ENCODE measurements at regions not wholly inside any gene's neighbourhood (a gene's known extent, or its start where the extent isn't known, plus 50 kb on each side); places are given as distances from the start of the nearest gene placed in this dataset.

DNA sequence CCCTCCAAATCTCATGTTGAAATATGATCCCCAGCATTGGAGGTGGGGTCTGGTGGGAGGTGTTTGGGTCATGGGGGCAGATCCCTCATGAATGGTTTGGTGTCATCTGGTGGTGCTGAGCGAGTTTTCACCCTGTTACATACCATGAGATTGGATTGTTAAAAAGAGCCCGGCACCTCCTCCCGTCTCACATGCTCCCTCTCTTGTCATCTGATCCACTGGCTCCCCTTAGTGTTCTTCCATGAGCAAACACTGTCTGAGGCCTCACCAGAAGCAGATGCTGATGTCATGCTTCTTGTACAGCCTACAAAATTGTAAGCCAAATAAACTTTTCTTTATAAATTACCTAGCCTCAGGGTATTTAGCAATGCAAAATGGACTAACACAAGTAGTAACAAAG, 405.0 kb upstream of the SLC39A10 start:
- Histone ChIP-seq H3K36me3 (ENCODE audit: control insufficient read depth in 2 of 2, insufficient read depth in 2 of 2, low read length in 1 of 2) (no peaks in the 10 kb centered on the region), H4K20me1 (ENCODE audit: control insufficient read depth, insufficient read depth) (no peaks in the 10 kb centered on the region), H3K9me3 (replicated peaks; ENCODE audit: control insufficient read depth, insufficient read depth, low read length) (no peaks in the 10 kb centered on the region), H3K4me1 (ENCODE audit: control insufficient read depth, insufficient read depth, low read length) (no peaks in the 10 kb centered on the region), H3K4me2 (ENCODE audit: control insufficient read depth, insufficient read depth) (no peak overlapping the region), H2AFZ (ENCODE audit: control insufficient read depth, low read depth, low read length) (no peak overlapping the region), H3K79me2 (ENCODE audit: control insufficient read depth, insufficient read depth, low read length) (no peaks in the 10 kb centered on the region), H3K4me3 (no peak overlapping the region), H3K27ac (ENCODE audit: control insufficient read depth, insufficient read depth) (no peak overlapping the region), H3K9ac (ENCODE audit: control insufficient read depth, insufficient read depth, low read length) (no peak overlapping the region), H3K27me3 (replicated peaks in 1 of 2; ENCODE audit: control insufficient read depth in 2 of 2, insufficient read depth in 2 of 2, low read length in 1 of 2) (no peaks in the 10 kb centered on the region)
- WGBS (ENCODE audit: insufficient coverage, insufficient replicate concordance, low lambda C conversion rate, missing lambda C conversion rate): 3% methylated on average over 3 of the region's 3 CpGs
- intact Hi-C loops (cut with micrococcal nuclease; ENCODE audit: unreplicated experiment): no loop called here
- no TSS peak for BruUV-seq (replicated peaks)
- DNase-seq (ENCODE audit: low read depth, low spot score) (no peak), FAIRE-seq (no peak), ATAC-seq (no peak)
- ChIA-PET POLR2A (no interaction called here), RAD21 (ENCODE audit: unreplicated experiment) (no interaction called here), CTCF (no interaction called here), SMC1A (ENCODE audit: uncharacterized antibody, unreplicated experiment) (no interaction called here)
- in situ Hi-C loops (cut with MboI): no loop called here
- peak in 1 of 2 experiments; percentile 23; a peak in 1 of 4 replicates for TF ChIP-seq BHLHE40 (IDR thresholded peaks at IDR 0.05; ENCODE audit: borderline replicate concordance in 1 of 2, low read depth in 2 of 2, low read length in 1 of 2)
- TF ChIP-seq POU2F2 (IDR thresholded peaks at IDR 0.05; ENCODE audit: borderline replicate concordance, low read depth, low read length): no peak
- no peak for TF ChIP-seq GABPA (IDR thresholded peaks at IDR 0.05; ENCODE audit: low read depth)
- no peak for TF ChIP-seq CHD4 (IDR thresholded peaks at IDR 0.05)
- TF ChIP-seq NFXL1 (IDR thresholded peaks at IDR 0.05; ENCODE audit: borderline replicate concordance): no peak

DNA sequence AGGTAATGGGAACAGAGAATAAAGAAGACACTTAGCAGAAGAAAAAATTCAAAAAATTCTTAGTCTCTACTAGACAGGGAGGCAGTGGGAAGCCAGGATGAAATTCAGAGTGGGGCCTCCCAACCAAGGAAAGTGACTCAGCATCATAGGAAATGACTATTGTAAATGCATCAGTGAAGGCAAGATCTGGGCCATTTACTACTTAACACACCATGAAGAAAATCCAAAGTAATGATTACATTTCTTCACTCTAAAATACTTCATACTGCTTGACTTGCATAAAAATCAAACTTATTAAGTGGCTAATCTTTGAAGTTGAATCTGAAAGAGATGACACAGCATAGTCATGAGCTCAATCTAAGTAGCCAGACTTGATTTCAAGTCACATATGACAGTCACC, 405.8 kb upstream of the SLC39A10 start:
- H3K9ac ChIP-seq (ENCODE audit: control insufficient read depth, insufficient read depth, low read length): no peak overlapping the region
- no peaks in the 10 kb centered on the region for H3K27me3 ChIP-seq (replicated peaks in 1 of 2; ENCODE audit: control insufficient read depth in 2 of 2, insufficient read depth in 2 of 2, low read length in 1 of 2)
- H4K20me1 ChIP-seq (ENCODE audit: control insufficient read depth, insufficient read depth): no peaks in the 10 kb centered on the region
- intact Hi-C loops (cut with micrococcal nuclease; ENCODE audit: unreplicated experiment) (no loop called here), in situ Hi-C loops (cut with MboI) (no loop called here)
- TF ChIP-seq MTA3 (IDR thresholded peaks at IDR 0.05; ENCODE audit: borderline replicate concordance, low read length): no peak
- TF ChIP-seq, protein P1, sequence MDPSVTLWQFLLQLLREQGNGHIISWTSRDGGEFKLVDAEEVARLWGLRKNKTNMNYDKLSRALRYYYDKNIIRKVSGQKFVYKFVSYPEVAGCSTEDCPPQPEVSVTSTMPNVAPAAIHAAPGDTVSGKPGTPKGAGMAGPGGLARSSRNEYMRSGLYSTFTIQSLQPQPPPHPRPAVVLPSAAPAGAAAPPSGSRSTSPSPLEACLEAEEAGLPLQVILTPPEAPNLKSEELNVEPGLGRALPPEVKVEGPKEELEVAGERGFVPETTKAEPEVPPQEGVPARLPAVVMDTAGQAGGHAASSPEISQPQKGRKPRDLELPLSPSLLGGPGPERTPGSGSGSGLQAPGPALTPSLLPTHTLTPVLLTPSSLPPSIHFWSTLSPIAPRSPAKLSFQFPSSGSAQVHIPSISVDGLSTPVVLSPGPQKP (IDR thresholded peaks at IDR 0.05; ENCODE audit: low read depth, low read length): no peak
- TF ChIP-seq KLF5 (IDR thresholded peaks at IDR 0.05; ENCODE audit: partially characterized antibody): no peak
- TF ChIP-seq BRCA1 (IDR thresholded peaks at IDR 0.05; ENCODE audit: low read depth, low read length): no peak
- H3K4me1 ChIP-seq (ENCODE audit: control insufficient read depth, insufficient read depth, low read length): no peaks in the 10 kb centered on the region
- no peaks in the 10 kb centered on the region for H3K79me2 ChIP-seq (ENCODE audit: control insufficient read depth, insufficient read depth, low read length)
- no peak for DNase-seq (ENCODE audit: low read depth, low spot score)
- BruUV-seq (replicated peaks): no TSS peak
- ChIA-PET SMC1A (ENCODE audit: uncharacterized antibody, unreplicated experiment) (no interaction called here), RAD21 (ENCODE audit: unreplicated experiment) (no interaction called here), POLR2A (no interaction called here), CTCF (no interaction called here)
- no peak overlapping the region for H2AFZ ChIP-seq (ENCODE audit: control insufficient read depth, low read depth, low read length)
- no peak overlapping the region for H3K27ac ChIP-seq (ENCODE audit: control insufficient read depth, insufficient read depth)
- no peak overlapping the region for H3K4me2 ChIP-seq (ENCODE audit: control insufficient read depth, insufficient read depth)
- H3K9me3 ChIP-seq (replicated peaks; ENCODE audit: control insufficient read depth, insufficient read depth, low read length): no peaks in the 10 kb centered on the region
- H3K4me3 ChIP-seq: no peak overlapping the region
- no peaks in the 10 kb centered on the region for H3K36me3 ChIP-seq (ENCODE audit: control insufficient read depth in 2 of 2, insufficient read depth in 2 of 2, low read length in 1 of 2)
- FAIRE-seq: peak; percentile 56
- no peak for ATAC-seq

Data from GM12878 (cell line).